GM12873 (cell line): ENCODE measurements at regions not wholly inside any gene's neighbourhood (a gene's known extent, or its start where the extent isn't known, plus 50 kb on each side); places are given as distances from the start of the nearest gene placed in this dataset.

Experiments
- CTCF ChIP-seq: IDR thresholded peaks from 2 replicates; pipeline ENCODE4 v1.5.1; 2012; ENCODE audit warnings: low read depth, mild to moderate bottlenecking, moderate library complexity, low read length, control low read depth; ENCODE audit not compliant: insufficient read depth; ENCODE audit errors: missing control alignments

- TF ChIP-seq CTCF, result no peak
Observed at GRCh38 chr1:29932626-29933025, 696.3 kb downstream of the PTPRU start.

GRCh38 chr1:29931477-29932175 is 695.3 kb downstream of the PTPRU start:
- TF ChIP-seq CTCF, result no peak

GRCh38 chr1:29925058-29925457 is 688.7 kb downstream of the PTPRU start:
- TF ChIP-seq CTCF, result no peak

- no peak for TF ChIP-seq CTCF
Observed at GRCh38 chr1:29924017-29924431, 687.7 kb downstream of the PTPRU start.

- TF ChIP-seq CTCF, result no peak
Observed at GRCh38 chr1:29921741-29922140, 685.4 kb downstream of the PTPRU start.

GRCh38 chr1:29920784-29921183 is 684.5 kb downstream of the PTPRU start:
- TF ChIP-seq CTCF, result no peak

- no peak for TF ChIP-seq CTCF
Observed at GRCh38 chr1:29920316-29920715, 684.0 kb downstream of the PTPRU start.
